ENCODE measurements at regions not wholly inside any gene's neighbourhood (a gene's known extent, or its start where the extent isn't known, plus 50 kb on each side); places are given as distances from the start of the nearest gene placed in this dataset.

DNA sequence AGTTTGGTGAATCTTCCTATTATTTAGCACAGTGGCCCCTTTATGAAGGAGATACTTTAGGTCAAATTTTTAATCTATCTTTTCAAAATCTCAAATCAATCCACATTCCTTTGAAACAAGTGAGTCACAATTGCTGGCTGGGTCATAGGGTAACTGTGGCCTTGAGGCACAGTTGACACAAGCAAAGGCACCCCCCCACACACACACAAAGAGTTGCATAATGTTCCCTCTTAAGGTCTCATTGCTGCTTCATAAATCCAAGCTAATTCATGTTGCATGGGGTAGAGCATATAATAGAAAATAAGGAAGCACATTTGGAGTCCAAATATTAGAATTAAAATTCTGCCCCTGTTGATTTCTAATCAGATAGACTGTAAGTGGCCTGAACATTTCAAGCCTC, 171.5 kb downstream of the DLEU7 start:
- Histone ChIP-seq H3K36me3 (ENCODE audit: control insufficient read depth, insufficient read depth, low read length, severe bottlenecking) (no peaks in the 10 kb centered on the region), H3K27me3 (replicated peaks; ENCODE audit: control insufficient read depth, insufficient read depth, low read length) (no peaks in the 10 kb centered on the region), H3K9ac (ENCODE audit: low read length) (peak overlapping the region; percentile 51), H3K4me3 (ENCODE audit: low read length) (peak overlapping the region; percentile 5), H3K9me3 (ENCODE audit: control insufficient read depth, low read length) (no peaks in the 10 kb centered on the region), H3K4me1 (ENCODE audit: control insufficient read depth, insufficient read depth, low read length) (peaks cover 41% of the 10 kb centered on the region)
- peak; percentile 65 for DNase-seq (ENCODE audit: low read depth)

DNA sequence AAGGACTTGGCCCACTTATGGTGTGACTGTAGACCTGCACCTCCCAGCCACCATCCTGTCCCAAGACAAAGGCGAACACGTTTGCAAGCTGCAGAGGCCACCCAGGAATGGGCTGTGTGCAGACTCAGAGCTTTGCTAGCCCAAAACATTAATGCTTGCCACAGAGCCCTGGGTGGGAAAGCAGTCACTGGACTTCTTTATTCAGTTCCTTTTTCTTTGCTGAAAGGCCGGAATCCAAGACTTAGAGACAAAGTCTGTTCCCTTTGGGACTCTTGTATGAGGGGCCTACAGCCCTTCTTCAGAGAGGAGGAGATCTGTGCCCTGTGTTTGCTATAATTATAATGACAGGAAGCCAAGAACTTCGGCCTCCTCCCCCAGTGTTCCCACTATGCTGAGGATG, 167.8 kb downstream of the DLEU7 start:
- DNase-seq (ENCODE audit: low read depth): no peak
- Histone ChIP-seq H3K36me3 (ENCODE audit: control insufficient read depth, insufficient read depth, low read length, severe bottlenecking) (no peaks in the 10 kb centered on the region), H3K9ac (ENCODE audit: low read length) (no peak overlapping the region), H3K4me3 (ENCODE audit: low read length) (no peak overlapping the region), H3K27me3 (replicated peaks; ENCODE audit: control insufficient read depth, insufficient read depth, low read length) (no peaks in the 10 kb centered on the region), H3K9me3 (ENCODE audit: control insufficient read depth, low read length) (no peaks in the 10 kb centered on the region), H3K4me1 (ENCODE audit: control insufficient read depth, insufficient read depth, low read length) (peaks cover 71% of the 10 kb centered on the region)

DNA sequence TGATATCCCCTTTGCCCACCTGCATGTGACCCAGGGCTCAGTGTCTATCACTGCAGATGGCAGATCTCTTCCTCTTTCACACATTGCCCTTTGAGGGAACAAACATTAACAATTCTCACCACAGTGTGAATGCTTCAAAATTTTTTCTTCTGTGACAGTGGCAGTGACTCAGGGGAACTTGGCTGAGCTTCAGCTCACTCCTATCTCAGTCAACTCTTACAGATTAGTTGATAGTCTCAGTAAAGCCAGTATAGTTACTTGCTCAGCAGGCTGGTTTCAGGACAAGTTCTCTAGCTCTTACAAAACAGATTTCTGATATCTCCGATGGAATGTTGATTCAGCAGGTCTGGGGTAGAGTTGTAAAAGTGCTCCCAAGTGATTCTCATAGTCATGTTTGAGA, 166.9 kb downstream of the DLEU7 start:
- no peaks in the 10 kb centered on the region for H3K27me3 ChIP-seq (replicated peaks; ENCODE audit: control insufficient read depth, insufficient read depth, low read length)
- no peak overlapping the region for H3K4me3 ChIP-seq (ENCODE audit: low read length)
- H3K9ac ChIP-seq (ENCODE audit: low read length): no peak overlapping the region
- DNase-seq (ENCODE audit: low read depth): peak; percentile 42
- H3K36me3 ChIP-seq (ENCODE audit: control insufficient read depth, insufficient read depth, low read length, severe bottlenecking): no peaks in the 10 kb centered on the region
- H3K9me3 ChIP-seq (ENCODE audit: control insufficient read depth, low read length): no peaks in the 10 kb centered on the region
- H3K4me1 ChIP-seq (ENCODE audit: control insufficient read depth, insufficient read depth, low read length): peaks cover 62% of the 10 kb centered on the region

DNA sequence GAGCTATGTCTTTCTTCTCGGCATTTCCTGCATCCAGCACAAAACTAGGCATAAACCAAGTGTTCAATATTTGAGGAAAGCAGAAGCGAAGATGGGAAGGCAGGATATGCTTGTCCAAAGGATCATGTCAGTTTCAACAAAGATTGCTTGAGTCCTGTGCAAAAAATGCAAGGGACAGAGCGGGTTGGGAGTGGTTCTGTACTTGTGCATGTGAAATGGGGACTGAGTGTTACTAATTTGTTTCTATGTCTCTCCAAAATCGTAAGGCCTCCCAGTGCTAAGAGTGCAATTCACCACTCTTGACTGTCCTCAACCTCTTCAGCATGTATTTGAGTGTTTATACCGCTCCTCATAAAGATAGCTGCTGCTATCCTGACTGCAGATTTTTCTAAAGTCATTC, 166.2 kb downstream of the DLEU7 start:
- H3K9me3 ChIP-seq (ENCODE audit: control insufficient read depth, low read length): peaks cover 3% of the 10 kb centered on the region
- no peaks in the 10 kb centered on the region for H3K36me3 ChIP-seq (ENCODE audit: control insufficient read depth, insufficient read depth, low read length, severe bottlenecking)
- DNase-seq (ENCODE audit: low read depth): no peak
- peaks cover 55% of the 10 kb centered on the region for H3K4me1 ChIP-seq (ENCODE audit: control insufficient read depth, insufficient read depth, low read length)
- H3K27me3 ChIP-seq (replicated peaks; ENCODE audit: control insufficient read depth, insufficient read depth, low read length): no peaks in the 10 kb centered on the region
- H3K4me3 ChIP-seq (ENCODE audit: low read length): no peak overlapping the region
- peak overlapping the region; percentile 6 for H3K9ac ChIP-seq (ENCODE audit: low read length)

DNA sequence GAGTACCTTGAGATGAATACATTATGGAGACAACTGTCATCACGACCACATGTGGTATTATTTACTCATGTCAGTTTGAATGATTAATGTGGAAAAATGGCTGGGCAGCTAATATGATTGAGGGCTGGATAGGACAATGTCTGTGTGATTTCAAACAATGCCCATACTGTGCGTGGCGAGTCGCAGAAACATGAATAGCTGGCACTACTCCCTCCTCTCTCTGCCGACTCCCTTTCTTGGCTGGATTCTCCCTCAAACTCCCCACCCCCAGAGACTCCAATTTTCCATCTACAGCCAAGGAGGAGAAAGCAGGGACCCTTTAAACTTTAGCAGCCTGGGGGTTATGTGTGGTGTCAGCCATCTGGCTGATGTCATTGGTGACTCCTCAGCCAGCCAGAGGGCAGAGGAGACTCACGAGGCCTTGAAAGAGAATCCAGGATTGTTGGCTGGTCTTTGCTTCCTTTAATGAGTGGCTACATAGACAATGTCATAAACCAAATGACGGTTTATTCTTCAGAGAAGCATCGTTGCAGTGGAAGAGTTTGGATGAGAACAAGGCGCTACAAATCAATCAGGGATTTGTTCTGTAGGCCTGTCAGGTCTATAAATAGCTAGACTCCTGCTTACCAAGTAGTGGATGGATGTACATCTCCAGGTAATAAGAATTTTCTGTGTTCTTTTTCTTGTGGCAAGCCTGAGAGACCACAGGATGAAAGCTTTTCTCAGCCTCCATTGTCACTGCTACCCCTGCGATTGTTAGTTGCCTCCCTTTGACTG, 165.6 kb downstream of the DLEU7 start:
- Histone ChIP-seq H3K27me3 (replicated peaks; ENCODE audit: control insufficient read depth, insufficient read depth, low read length) (no peaks in the 10 kb centered on the region), H3K9me3 (ENCODE audit: control insufficient read depth, low read length) (peaks cover 3% of the 10 kb centered on the region), H3K36me3 (ENCODE audit: control insufficient read depth, insufficient read depth, low read length, severe bottlenecking) (no peaks in the 10 kb centered on the region), H3K4me1 (ENCODE audit: control insufficient read depth, insufficient read depth, low read length) (peaks cover 49% of the 10 kb centered on the region), H3K4me3 (ENCODE audit: low read length) (no peak overlapping the region), H3K9ac (ENCODE audit: low read length) (no peak overlapping the region)
- DNase-seq (ENCODE audit: low read depth): no peak

DNA sequence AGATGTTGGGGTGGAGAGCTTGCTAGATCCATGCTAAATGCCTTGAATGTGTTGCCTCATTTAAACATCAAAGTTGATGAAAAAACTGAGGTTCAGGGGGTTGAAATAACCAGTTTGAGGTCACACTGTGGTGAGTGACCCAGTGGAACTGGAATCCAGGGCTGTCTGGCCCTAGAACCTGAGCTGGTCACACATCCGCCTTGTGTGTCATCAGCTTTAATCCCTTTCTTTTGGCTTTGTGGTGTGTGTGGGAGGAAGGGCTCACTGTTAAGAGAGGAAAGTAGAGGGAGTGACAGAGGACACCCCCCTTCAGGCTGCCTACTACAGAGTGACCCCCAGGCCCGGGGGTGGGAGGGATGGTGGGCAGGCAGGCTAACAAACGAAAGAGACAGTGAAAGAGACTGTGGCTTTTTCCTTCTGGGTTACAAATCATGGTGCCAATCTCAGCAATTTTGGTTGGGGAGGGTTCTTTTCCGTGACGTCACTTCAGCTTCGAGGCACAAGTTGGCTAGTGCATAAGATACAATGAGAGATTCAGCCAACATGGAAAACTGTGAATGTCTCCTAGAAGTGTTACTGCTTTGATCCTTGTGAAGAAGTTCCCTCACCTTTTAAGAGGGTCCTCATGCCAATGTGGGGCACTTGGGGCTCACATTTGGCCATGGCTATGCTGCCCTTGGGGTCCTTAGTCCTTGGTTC, 164.9 kb downstream of the DLEU7 start:
- DNase-seq (ENCODE audit: low read depth): peak; percentile 34
- Histone ChIP-seq H3K4me1 (ENCODE audit: control insufficient read depth, insufficient read depth, low read length) (peaks cover 47% of the 10 kb centered on the region), H3K36me3 (ENCODE audit: control insufficient read depth, insufficient read depth, low read length, severe bottlenecking) (no peaks in the 10 kb centered on the region), H3K9ac (ENCODE audit: low read length) (peak overlapping the region; percentile 39), H3K9me3 (ENCODE audit: control insufficient read depth, low read length) (peaks cover 3% of the 10 kb centered on the region), H3K27me3 (replicated peaks; ENCODE audit: control insufficient read depth, insufficient read depth, low read length) (no peaks in the 10 kb centered on the region), H3K4me3 (ENCODE audit: low read length) (peak overlapping the region; percentile 2)

DNA sequence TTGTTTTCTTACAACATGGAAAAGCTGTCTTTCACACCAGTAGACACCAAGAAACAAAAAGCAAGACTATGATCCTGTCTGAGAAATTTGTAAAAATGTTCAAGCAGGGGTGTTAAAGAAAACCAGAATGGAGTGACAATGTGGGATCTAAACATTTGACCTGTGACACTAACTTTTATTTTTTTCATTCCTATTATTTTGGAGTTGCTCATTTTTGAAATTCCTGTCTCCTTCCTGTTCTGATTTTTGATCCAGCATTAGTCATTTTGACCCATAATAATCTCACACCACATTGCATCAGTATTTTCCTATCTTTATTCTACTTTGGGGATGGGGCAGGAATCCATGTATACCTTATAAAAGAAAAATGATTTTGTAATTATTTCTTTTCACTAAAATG, 164.2 kb downstream of the DLEU7 start:
- Histone ChIP-seq H3K27me3 (replicated peaks; ENCODE audit: control insufficient read depth, insufficient read depth, low read length) (no peaks in the 10 kb centered on the region), H3K4me1 (ENCODE audit: control insufficient read depth, insufficient read depth, low read length) (peaks cover 47% of the 10 kb centered on the region), H3K36me3 (ENCODE audit: control insufficient read depth, insufficient read depth, low read length, severe bottlenecking) (no peaks in the 10 kb centered on the region), H3K9ac (ENCODE audit: low read length) (peak overlapping the region; percentile 39), H3K4me3 (ENCODE audit: low read length) (peak overlapping the region; percentile 2), H3K9me3 (ENCODE audit: control insufficient read depth, low read length) (peaks cover 3% of the 10 kb centered on the region)
- DNase-seq (ENCODE audit: low read depth): peak; percentile 33

DNA sequence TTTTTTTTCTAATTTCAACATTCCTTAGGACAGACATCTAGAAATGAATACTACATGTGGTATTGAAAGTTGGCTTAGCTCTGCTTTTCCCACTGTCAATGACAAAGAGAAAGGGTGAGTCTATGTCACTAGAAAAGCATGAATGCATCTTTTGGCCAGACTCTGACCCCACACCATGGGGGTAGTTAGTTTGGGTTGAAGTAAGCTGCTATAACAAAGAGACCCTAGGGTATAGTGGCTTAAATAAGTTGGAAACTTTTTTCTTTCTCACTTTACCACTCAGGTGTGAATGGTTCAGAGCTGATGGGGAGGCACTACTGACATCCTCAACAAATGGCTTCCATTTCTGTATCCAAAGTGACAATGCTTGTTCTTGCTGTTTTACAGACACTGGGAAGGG, 161.5 kb downstream of the DLEU7 start:
- H3K9me3 ChIP-seq (ENCODE audit: control insufficient read depth, low read length): peaks cover 3% of the 10 kb centered on the region
- H3K36me3 ChIP-seq (ENCODE audit: control insufficient read depth, insufficient read depth, low read length, severe bottlenecking): no peaks in the 10 kb centered on the region
- H3K4me3 ChIP-seq (ENCODE audit: low read length): no peak overlapping the region
- no peak overlapping the region for H3K9ac ChIP-seq (ENCODE audit: low read length)
- H3K4me1 ChIP-seq (ENCODE audit: control insufficient read depth, insufficient read depth, low read length): peaks cover 47% of the 10 kb centered on the region
- no peaks in the 10 kb centered on the region for H3K27me3 ChIP-seq (replicated peaks; ENCODE audit: control insufficient read depth, insufficient read depth, low read length)
- no peak for DNase-seq (ENCODE audit: low read depth)

DNA sequence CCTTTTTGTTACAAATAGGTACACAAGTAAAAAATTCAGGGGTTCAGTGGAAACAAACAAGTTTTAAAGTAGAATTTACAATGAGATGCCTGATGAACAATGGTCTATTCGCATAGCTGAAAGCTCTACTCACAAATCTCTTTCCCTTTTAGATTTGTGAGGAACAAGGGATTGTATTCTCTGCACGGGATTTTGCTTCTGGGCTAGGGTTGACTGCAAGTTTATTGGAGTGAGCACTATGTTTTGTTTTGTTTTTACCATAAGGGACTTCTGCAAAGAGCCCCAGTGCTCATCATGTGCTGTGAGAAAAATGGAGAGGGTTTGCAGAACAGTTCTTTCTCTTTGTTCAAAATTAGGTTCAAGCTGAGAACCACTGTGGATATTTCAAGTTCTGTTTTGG, 160.5 kb downstream of the DLEU7 start:
- no peak for DNase-seq (ENCODE audit: low read depth)
- Histone ChIP-seq H3K9ac (ENCODE audit: low read length) (no peak overlapping the region), H3K9me3 (ENCODE audit: control insufficient read depth, low read length) (peaks cover 3% of the 10 kb centered on the region), H3K4me1 (ENCODE audit: control insufficient read depth, insufficient read depth, low read length) (peaks cover 37% of the 10 kb centered on the region), H3K36me3 (ENCODE audit: control insufficient read depth, insufficient read depth, low read length, severe bottlenecking) (no peaks in the 10 kb centered on the region), H3K4me3 (ENCODE audit: low read length) (no peak overlapping the region), H3K27me3 (replicated peaks; ENCODE audit: control insufficient read depth, insufficient read depth, low read length) (no peaks in the 10 kb centered on the region)

DNA sequence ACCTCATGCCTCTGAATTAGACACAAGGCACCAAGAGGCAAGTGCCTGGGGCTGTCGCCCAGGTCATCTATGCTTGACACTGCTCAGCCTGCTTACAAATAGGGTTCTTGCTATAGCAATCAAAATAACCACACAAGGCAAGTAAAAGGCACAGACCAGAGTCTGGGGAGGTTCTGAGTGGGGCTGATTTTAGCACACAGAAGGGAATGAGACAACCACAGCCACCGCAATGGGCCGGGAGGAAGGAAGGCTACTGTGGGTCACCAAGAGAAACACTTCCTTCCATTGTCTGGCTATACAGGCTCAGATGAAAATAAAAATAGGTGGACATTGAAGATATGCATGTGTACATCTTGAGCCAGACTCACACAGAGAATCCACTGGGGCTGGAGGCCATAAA, 159.1 kb downstream of the DLEU7 start:
- H3K36me3 ChIP-seq (ENCODE audit: control insufficient read depth, insufficient read depth, low read length, severe bottlenecking): no peaks in the 10 kb centered on the region
- H3K4me1 ChIP-seq (ENCODE audit: control insufficient read depth, insufficient read depth, low read length): peaks cover 23% of the 10 kb centered on the region
- H3K9me3 ChIP-seq (ENCODE audit: control insufficient read depth, low read length): peaks cover 3% of the 10 kb centered on the region
- no peaks in the 10 kb centered on the region for H3K27me3 ChIP-seq (replicated peaks; ENCODE audit: control insufficient read depth, insufficient read depth, low read length)
- no peak overlapping the region for H3K9ac ChIP-seq (ENCODE audit: low read length)
- DNase-seq (ENCODE audit: low read depth): no peak
- no peak overlapping the region for H3K4me3 ChIP-seq (ENCODE audit: low read length)

DNA sequence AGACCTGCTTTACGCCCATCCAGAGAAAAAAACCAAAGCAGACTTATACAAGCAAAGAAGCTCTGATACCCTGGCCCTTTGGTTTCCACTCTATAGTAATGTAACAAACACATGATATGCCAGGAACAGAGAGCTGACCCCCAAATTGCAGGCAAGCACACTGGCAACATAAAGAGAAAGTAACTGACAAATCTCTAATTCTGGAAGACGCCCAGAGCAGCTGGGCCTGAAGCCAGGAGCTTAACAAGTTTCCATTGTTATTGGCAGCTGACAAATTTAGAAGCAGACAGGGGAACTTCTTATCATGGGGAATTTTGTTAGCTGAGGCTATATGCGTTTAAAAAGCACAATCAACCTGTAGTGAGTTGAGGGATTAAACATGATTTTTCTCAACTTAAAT, 158.0 kb downstream of the DLEU7 start:
- peaks cover 3% of the 10 kb centered on the region for H3K9me3 ChIP-seq (ENCODE audit: control insufficient read depth, low read length)
- peak; percentile 30 for DNase-seq (ENCODE audit: low read depth)
- H3K4me3 ChIP-seq (ENCODE audit: low read length): no peak overlapping the region
- no peaks in the 10 kb centered on the region for H3K27me3 ChIP-seq (replicated peaks; ENCODE audit: control insufficient read depth, insufficient read depth, low read length)
- H3K9ac ChIP-seq (ENCODE audit: low read length): peak overlapping the region; percentile 11
- peaks cover 12% of the 10 kb centered on the region for H3K4me1 ChIP-seq (ENCODE audit: control insufficient read depth, insufficient read depth, low read length)
- H3K36me3 ChIP-seq (ENCODE audit: control insufficient read depth, insufficient read depth, low read length, severe bottlenecking): no peaks in the 10 kb centered on the region
